GM23248 (cell line): ENCODE measurements at regions not wholly inside any gene's neighbourhood (a gene's known extent, or its start where the extent isn't known, plus 50 kb on each side); places are given as distances from the start of the nearest gene placed in this dataset.

Experiments
- EZH2 ChIP-seq: fragments of 200-600 bp; sonication (generic); IDR thresholded peaks from 2 replicates; pipeline ENCODE4 v1.6.1; 2018; ENCODE audit warnings: antibody characterized with exemption, mild to moderate bottlenecking; ENCODE audit not compliant: insufficient read depth, poor library complexity, severe bottlenecking
- EZH2phosphoT487 ChIP-seq: fragments of 200-600 bp; sonication (generic); IDR thresholded peaks from 2 replicates; pipeline ENCODE4 v1.6.1; 2018; ENCODE audit warnings: antibody characterized with exemption, moderate library complexity, mild to moderate bottlenecking, low read depth; ENCODE audit not compliant: insufficient read depth

DNA sequence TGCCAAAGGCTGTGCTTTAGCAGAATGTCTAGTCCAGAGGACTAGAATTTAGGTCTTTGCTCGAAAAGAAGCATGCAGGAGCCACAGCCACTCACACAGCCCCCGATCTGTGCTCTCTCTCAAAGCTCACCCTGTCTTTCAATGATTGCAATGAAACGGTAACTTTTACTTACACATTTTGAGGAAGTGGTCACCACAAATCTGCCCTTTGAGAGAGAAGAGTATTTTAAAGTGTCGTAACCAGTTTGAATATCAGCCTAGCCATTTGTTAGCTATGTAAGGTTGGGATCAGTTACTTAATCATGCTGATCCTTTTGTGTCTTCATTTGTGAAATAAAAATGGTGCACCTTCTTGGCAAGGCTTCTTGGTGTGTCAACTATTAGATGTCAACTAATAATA lies 209.0 kb downstream of the TFAP2A start:
- no peak for TF ChIP-seq EZH2
- TF ChIP-seq EZH2phosphoT487 = no peak
